GM19035 (cell line): ENCODE measurements at regions not wholly inside any gene's neighbourhood (a gene's known extent, or its start where the extent isn't known, plus 50 kb on each side); places are given as distances from the start of the nearest gene placed in this dataset.

Experiments
- ATAC-seq: cut with Tn5 transposase; IDR thresholded peaks from one replicate; pipeline ENCODE4 v1.9.1; 2021; ENCODE audit not compliant: unreplicated experiment

DNA sequence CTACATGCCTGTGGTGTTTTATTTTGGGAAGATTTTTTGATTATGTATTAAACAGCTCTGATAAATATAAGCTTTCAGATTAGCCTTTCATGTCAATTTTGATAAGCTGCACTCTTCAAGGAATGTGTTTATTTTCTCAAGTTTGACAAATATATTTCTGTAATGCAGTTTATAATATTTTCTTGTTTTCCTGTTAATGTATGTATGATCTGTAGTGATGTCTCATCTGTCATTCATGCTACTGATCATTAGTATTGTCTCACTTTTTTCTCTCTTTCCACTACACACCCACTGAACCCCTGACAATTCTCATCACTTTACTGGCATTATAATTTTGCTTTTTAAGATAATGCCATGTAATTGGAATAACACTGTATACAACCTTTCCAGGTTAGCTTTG, 100.9 kb downstream of the TMEM18 start:
- no peak for ATAC-seq

DNA sequence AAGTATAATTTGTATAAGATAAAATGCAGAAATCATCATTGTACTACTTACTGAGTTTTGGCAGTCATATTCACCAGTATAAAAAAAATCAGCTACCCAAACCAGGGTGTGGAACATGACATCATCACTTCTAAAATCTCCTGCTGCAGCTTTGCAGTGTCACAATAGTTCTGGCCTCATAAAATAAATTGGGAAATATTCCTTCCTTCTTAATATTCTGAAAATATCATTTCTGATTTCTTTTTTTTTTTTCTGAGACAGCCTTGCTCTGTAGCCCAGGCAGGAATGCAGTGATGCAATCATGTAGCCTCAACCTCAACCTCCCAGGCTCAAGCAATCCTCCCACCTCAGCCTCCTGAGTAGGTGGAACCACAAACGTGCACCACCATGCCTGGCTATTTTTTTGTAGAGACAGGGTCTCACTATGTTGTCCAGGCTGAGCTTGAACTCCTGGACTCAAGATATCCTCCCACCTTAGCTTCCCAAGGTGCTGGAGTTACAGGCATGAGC, 101.4 kb downstream of the TMEM18 start:
- ATAC-seq, result no peak

DNA sequence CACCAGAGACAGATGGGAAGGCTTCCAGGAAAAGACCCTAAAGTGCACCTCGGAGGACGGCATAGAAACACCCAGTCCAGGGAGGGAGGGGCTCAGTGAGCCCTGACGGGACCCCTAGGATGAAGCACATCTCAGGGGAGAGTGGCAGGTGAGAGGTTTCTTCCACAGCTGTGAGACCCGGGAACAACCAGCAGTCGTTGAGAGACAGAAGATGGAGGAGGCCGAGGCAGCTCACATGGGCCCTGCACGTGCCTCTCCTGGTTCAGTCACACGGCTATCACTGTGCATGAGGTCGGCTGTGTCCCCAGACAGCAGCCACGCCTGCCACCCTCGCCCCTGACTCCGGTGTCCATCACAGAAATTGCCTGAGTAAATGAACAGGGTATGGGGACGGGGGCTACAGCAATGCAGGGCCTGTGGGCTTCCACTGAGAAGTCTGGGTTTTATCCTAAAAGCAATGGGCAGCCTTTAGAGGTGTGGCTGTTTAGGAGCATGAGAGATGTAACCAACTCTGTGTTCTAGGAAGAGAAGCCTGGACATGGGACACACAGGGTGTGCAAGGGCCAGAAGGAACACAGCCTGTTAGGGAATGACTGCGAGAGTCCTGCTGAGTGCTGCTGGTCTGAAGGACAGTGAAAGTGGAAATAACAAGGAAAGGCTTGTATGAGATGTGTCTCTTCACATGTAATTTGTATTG, 102.0 kb downstream of the TMEM18 start:
- ATAC-seq, result no peak

GRCh38 chr2:573805-574392, 103.3 kb downstream of the TMEM18 start:
- no peak for ATAC-seq

DNA sequence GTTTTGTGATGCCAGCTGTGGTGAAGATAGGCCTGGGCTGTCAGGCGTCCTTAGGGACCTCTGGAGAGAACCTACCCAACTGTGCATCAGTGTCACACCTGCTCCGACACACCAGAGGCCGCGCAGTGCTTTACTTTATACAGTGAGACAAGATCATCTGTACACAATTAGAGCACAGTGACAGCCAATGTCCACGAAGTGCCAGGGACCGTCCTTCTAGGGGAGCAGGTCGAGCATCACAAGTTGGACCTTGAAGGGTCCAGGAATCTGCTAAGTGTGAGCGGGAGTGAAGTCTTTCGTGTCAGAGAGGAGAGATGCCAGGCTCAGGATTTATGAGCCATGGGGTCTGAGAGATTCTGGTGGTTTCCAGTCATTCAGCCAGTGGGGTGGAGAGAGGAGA, 104.2 kb downstream of the TMEM18 start:
- no peak for ATAC-seq

DNA sequence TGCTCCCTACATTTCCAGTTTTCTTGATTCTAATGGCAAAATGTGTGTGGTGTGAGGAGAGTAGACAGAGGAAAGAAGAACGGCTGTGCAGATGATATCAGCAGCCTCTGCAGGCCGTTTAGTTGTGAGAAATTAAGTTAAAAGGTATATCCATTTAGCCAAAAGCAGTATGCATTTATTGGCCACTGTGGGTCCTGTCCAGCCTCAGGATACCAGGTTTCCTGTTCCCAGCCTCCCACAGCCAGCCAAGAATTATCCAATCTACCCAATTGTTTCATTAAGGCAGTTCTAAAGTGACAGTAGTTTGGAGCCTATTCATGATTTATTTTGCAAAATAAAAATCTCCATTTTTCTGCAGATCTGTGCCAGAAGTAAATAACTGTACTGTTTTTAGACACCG, 107.5 kb downstream of the TMEM18 start:
- no peak for ATAC-seq

- no peak for ATAC-seq
These were observed 108.5 kb downstream of the TMEM18 start for GRCh38 chr2:568639-569235.

DNA sequence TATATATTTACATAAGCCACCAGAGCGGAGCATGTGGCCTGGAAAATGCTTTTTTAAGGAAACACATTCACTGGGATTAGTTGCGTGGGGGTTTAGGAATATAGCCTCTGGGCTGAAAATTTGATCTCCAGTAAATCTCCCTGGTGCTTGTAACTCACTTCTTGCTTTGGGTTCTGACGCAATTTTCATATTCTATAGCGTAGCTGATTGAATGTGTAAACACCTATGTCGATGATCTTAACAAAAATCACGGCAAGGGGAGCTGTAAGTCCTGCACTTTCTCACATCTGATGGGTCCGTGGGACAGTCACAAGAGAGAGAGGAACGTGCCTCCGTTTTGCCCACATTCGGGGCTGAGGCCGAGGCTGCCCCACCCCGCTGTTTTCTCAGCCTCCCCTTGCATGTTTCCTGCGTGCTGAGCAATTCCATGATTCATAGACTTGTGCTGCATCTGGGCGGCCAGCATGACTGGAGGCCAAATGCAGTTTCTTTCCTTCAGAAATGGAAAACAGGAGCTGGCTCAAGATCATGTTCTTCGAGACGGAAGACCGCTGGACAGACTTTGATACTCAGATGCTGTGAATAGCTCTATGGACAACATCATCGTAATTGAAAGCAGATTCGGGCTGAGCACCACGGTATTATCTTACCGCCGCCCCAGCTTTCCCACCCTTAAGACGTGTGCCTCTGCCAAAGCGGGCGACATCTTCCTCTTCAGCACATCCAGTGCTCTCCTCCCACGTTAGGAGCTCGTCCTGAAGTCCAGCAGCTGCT, 109.2 kb downstream of the TMEM18 start:
- no peak for ATAC-seq

GRCh38 chr2:567496-567864, 109.7 kb downstream of the TMEM18 start:
- no peak for ATAC-seq

DNA sequence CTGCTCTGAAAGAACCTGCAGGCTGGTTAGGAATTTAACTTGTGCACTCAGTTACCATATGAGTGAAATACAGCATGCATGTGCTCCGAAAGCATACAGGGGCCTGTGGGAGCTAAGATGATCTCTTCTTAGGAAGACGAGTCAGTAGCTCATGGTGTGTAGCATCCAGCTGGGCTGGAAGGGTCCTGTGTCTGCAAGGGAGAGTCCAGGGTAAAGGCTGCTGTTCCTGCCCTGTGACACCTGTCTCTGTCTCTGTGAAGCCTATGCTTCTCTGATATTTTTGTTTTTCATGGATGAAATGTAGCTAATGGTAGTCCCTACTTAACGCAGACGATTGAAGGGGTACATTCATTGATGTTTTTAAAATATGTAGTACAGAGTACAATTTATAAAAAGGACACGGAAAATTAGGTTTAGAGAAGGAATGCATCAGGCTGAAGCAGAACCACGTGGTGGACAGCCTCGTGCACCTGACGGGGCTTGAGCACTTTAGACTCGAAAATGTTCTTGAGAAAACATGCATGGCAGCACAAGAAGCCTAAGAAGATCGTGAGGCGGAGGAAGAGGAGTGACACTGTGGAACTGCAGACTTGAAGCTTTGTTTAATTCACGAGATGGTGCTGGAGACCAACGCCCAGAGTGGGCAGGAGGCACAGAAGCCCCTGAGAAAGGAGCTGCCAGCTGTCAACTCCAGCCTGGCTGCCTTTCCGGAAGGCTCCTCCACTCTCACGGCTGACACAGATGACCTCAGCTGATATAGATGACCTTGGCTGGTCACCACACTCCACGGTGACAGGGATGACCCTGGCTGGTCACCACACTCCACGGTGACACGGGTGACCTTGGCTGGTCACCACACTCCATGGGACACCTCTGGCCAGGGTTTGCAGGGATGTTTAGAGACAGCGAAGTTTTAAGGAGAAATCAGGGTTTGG, 110.6 kb downstream of the TMEM18 start:
- ATAC-seq, result no peak

DNA sequence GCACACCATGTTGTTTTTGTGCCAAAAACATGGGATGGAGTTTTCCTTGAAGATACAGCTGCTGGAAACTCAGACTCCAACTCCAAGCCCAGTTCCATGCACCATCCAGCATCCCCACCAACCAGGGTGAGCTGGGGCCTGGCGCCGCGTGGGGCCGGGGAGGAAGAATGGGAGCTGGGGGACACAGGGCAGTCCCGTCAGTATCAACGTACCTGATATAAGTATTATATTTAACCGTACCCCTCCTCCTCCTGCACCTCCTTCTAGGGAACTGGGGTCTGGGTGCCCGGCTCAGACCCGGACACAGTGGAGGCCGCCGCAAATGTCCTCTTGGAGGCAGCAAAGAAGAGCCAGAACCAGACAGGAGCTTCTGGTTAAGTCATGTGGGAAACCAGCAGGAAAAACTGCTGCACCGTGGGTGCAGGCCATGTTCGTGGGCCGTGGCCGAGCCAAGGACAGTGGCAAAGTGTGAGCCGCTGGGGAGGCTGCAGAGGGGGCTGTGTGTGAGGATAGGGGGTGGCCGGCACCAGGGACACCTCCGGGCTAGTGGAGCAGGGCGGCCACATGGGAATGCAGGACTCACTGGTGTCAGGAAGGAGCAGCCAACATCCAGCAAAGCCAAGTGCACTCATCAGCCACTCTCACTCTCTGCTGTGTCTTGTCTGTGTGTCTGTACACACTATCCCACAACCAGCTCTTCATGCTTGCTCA, 112.6 kb downstream of the TMEM18 start:
- ATAC-seq, result no peak

DNA sequence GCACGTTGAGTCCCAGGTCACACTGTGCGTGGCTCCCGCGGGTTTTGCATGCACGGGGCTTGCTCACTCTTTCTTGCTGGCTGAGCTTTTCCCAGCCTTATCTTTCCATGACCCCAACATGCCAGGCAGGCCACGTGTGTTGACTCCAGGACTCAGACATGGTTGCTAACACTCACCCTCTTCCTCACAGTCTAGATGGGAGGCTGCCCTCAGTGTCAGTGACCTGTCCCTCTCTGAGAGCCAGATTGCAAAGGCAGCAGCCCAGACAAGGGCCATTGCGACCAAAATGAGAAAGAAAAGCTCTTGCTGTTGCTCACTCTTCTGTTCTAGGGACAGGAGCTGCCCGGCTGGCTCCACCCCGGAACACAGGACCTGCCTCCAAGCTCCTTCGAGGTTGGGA, 113.7 kb downstream of the TMEM18 start:
- no peak for ATAC-seq

- no peak for ATAC-seq
These were observed 114.5 kb downstream of the TMEM18 start for GRCh38 chr2:562391-563364.

DNA sequence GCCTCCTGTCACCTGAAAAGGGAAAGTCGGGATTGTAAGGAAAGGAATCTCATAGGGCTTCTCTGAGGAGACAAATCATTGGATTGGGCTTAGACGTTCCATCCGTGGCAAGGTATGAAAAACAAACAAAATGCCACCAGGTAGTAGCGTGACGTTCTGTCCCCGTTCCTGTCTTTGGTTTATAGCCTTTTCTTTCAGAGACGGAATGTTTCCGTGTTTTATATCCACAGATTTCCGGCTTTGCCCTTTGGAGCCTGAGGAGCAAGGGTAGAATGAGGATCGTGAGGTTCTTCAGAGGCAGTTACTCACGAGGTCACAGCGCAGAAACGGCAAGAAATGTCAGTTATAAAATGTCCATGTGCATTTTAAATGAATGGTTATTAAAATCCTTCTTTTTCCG, 118.3 kb downstream of the TMEM18 start:
- no peak for ATAC-seq

DNA sequence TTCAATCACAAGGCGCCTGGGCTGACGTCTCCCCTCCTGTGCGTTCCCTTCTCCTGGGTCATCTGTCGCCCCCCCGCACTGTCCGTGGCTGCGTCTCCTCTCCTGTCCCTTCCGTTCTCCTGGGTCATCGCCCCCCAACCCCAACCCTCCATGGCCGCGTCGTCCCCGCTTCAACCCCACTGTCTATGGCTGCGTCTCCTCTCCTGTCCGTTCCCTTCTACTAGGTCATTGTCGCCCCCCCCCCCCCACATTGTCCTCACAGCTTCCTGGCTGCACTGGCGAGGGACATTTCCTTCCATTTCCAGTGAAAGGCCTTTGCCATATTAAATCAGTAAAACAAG, 118.9 kb downstream of the TMEM18 start:
- ATAC-seq, result no peak

DNA sequence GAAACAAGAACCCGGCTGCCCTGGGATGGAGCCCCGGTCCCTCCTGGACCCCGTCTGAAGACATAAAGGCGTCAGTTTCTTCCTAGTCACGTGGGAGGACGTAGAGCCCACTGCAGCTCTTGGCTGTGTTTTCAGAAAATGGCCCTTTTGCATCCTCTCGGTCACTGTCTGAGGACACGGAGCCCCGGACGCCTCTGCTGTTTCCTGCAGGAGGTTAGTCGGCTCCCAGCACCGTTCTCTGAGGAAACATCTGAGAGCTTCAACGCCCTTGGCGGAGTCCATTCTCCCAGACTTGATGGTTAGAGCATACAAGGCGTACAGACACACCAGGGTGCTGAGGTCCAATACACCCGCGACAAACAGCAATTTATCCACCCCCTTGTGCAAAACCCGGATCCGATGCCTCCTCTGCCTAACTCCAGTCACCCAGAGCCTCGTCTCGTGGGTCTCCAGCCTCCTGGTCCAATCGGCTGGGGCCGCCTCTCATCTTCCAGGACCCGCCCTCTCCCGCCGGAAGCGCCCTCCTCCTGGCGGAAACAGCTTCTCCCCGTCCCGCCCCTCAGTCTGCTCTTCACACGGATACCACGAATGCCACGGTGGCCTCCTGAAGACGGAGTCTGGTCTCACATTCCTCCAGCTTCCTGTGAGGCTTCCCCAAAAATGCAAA, 119.4 kb downstream of the TMEM18 start:
- ATAC-seq, result no peak

- no peak for ATAC-seq
These were observed 120.7 kb downstream of the TMEM18 start for GRCh38 chr2:556485-556884.

DNA sequence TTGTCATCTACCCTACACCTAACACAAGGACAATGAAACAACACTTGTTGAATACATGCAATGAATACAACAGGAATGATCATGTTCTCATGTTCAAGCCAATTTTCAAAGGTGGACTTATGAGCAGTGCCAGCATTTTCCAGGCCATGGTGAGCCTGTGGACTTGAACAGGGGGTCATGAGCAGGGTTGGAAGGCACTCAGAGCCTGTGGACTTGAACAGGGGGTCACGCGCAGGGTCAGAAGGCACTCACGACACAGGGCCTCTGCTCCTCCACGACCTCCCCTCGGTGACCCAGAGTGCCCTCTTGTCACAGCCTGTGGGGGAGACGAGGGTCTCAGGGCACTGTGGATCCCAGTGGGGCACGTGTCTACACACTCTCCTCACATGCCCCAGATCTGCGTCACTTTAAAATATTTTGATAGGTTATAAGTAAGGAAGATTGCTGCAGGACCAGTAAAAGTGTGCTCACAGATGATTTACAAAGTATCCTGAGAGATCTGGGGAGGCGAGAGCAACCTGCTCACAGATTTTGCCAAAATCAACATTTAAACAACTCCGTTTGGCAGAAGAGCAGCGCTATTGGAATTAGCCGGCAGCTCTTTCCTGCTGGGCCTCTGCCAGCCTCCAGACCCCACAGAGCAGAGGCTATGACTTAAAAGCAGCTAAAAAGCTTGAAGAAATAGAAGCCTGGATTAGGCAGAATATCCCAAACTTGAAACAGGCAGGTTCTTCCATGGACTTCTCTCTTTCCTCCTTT, 121.9 kb downstream of the TMEM18 start:
- ATAC-seq, result no peak
